ENCODE measurements at regions not wholly inside any gene's neighbourhood (a gene's known extent, or its start where the extent isn't known, plus 50 kb on each side); places are given as distances from the start of the nearest gene placed in this dataset.

DNA sequence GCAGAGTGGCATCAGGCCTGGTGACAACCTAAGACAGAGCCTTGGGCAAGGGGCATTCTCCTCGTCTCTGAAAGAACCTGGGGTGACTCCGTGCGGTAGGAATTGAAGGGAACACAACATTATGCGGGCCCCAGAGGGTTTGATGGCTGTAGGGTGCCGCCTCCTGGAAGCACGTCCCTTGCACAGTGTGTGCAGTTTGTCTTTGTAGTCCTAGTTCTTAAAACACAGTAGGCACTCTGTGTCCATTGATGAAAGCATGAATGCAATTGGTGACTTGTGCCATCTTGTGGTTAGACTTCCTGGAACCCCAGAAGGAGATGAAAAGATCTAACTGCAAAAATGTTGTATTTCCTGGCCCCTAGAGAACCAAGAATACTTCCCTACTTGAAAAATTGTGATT lies 279.8 kb downstream of the UTP18 start:
- TF ChIP-seq, protein P1, sequence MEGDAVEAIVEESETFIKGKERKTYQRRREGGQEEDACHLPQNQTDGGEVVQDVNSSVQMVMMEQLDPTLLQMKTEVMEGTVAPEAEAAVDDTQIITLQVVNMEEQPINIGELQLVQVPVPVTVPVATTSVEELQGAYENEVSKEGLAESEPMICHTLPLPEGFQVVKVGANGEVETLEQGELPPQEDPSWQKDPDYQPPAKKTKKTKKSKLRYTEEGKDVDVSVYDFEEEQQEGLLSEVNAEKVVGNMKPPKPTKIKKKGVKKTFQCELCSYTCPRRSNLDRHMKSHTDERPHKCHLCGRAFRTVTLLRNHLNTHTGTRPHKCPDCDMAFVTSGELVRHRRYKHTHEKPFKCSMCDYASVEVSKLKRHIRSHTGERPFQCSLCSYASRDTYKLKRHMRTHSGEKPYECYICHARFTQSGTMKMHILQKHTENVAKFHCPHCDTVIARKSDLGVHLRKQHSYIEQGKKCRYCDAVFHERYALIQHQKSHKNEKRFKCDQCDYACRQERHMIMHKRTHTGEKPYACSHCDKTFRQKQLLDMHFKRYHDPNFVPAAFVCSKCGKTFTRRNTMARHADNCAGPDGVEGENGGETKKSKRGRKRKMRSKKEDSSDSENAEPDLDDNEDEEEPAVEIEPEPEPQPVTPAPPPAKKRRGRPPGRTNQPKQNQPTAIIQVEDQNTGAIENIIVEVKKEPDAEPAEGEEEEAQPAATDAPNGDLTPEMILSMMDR (IDR thresholded peaks at IDR 0.05; ENCODE audit: low read length), result no peak
- no peak for TF ChIP-seq EZH2 (IDR thresholded peaks at IDR 0.05; ENCODE audit: borderline replicate concordance, low read length)
- Histone ChIP-seq H3K27me3 (ENCODE audit: insufficient read depth, low read length) (no peaks in the 10 kb centered on the region), H3K4me1 (ENCODE audit: insufficient read depth, low read length, severe bottlenecking) (no peaks in the 10 kb centered on the region), H3K79me2 (ENCODE audit: insufficient read depth, low read length) (no peaks in the 10 kb centered on the region), H2AFZ (ENCODE audit: low read length) (no peak overlapping the region), H3K4me2 (ENCODE audit: low read length) (no peak overlapping the region), H3K36me3 (ENCODE audit: insufficient read depth, low read length) (no peaks in the 10 kb centered on the region), H3K27ac (ENCODE audit: low read depth, low read length, poor library complexity, severe bottlenecking) (no peak overlapping the region), H3K9ac (ENCODE audit: low read length) (no peak overlapping the region), H3K4me3 (ENCODE audit: low read depth, low read length, poor library complexity, severe bottlenecking) (no peak overlapping the region), H3K9me3 (ENCODE audit: low read length) (no peaks in the 10 kb centered on the region), H4K20me1 (ENCODE audit: insufficient read depth, low read length) (no peaks in the 10 kb centered on the region), H3F3A (ENCODE audit: insufficient read depth, low read length) (no peaks in the 10 kb centered on the region), H3K9me2 (ENCODE audit: low read depth, low read length) (no peaks in the 10 kb centered on the region)

DNA sequence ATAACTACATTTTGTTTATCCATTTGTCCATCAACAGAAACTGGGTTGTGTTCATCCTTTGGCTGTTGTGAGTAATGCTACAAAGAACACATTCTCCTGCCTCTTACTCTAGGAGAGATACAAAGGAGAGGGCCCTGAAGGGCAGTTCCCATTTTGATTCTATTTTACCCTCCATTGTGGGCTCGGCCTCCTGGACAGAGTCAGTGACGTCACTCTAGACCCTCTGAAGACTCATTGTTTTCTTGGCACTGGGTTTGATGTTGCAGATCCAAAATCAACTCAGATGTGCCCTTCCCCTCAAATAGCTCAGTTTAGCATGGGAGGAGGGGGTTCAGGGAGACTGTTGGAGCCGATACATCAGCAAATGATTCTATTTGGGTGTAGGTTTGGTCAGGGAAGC lies 280.9 kb downstream of the UTP18 start:
- no peak overlapping the region for H3K9ac ChIP-seq (ENCODE audit: low read length)
- H3K9me3 ChIP-seq (ENCODE audit: low read length), result no peaks in the 10 kb centered on the region
- no peaks in the 10 kb centered on the region for H3K9me2 ChIP-seq (ENCODE audit: low read depth, low read length)
- H3K79me2 ChIP-seq (ENCODE audit: insufficient read depth, low read length), result no peaks in the 10 kb centered on the region
- H3K36me3 ChIP-seq (ENCODE audit: insufficient read depth, low read length), result no peaks in the 10 kb centered on the region
- no peaks in the 10 kb centered on the region for H3K4me1 ChIP-seq (ENCODE audit: insufficient read depth, low read length, severe bottlenecking)
- no peak overlapping the region for H3K27ac ChIP-seq (ENCODE audit: low read depth, low read length, poor library complexity, severe bottlenecking)
- H3F3A ChIP-seq (ENCODE audit: insufficient read depth, low read length), result no peaks in the 10 kb centered on the region
- no peak overlapping the region for H3K4me3 ChIP-seq (ENCODE audit: low read depth, low read length, poor library complexity, severe bottlenecking)
- no peaks in the 10 kb centered on the region for H3K27me3 ChIP-seq (ENCODE audit: insufficient read depth, low read length)
- TF ChIP-seq, protein P1 (IDR thresholded peaks at IDR 0.05; ENCODE audit: low read length), result no peak
- no peak for TF ChIP-seq EZH2 (IDR thresholded peaks at IDR 0.05; ENCODE audit: borderline replicate concordance, low read length)
- H4K20me1 ChIP-seq (ENCODE audit: insufficient read depth, low read length), result no peaks in the 10 kb centered on the region
- no peak overlapping the region for H3K4me2 ChIP-seq (ENCODE audit: low read length)
- no peak overlapping the region for H2AFZ ChIP-seq (ENCODE audit: low read length)

DNA sequence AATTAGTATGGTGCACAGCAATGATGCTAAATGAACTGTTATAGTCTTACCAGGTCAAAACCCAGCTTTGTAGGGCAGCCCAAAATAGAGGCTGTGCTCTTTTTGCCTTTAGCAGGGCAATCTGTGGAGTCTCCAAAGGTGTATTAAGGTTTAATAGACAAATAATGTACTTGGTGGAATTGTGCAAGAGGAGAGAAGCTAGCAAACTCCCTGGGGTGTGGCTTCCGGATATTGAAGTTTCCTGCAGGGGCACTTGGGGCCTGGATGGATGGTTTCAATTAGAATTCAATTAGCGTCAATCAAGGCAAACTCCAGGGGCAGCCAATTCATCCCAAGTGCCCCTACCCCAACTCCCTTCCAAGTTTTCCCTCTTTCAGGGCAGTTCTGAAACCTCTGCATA lies 285.8 kb downstream of the UTP18 start:
- Histone ChIP-seq H3K36me3 (ENCODE audit: insufficient read depth, low read length) (no peaks in the 10 kb centered on the region), H3K4me2 (ENCODE audit: low read length) (no peak overlapping the region), H3K27ac (ENCODE audit: low read depth, low read length, poor library complexity, severe bottlenecking) (no peak overlapping the region), H2AFZ (ENCODE audit: low read length) (no peak overlapping the region), H4K20me1 (ENCODE audit: insufficient read depth, low read length) (no peaks in the 10 kb centered on the region), H3K4me1 (ENCODE audit: insufficient read depth, low read length, severe bottlenecking) (no peaks in the 10 kb centered on the region), H3K9me2 (ENCODE audit: low read depth, low read length) (no peaks in the 10 kb centered on the region), H3K9me3 (ENCODE audit: low read length) (no peaks in the 10 kb centered on the region), H3K4me3 (ENCODE audit: low read depth, low read length, poor library complexity, severe bottlenecking) (no peak overlapping the region), H3K79me2 (ENCODE audit: insufficient read depth, low read length) (no peaks in the 10 kb centered on the region), H3K9ac (ENCODE audit: low read length) (no peak overlapping the region), H3F3A (ENCODE audit: insufficient read depth, low read length) (no peaks in the 10 kb centered on the region), H3K27me3 (ENCODE audit: insufficient read depth, low read length) (no peaks in the 10 kb centered on the region)
- TF ChIP-seq, protein P1 (IDR thresholded peaks at IDR 0.05; ENCODE audit: low read length), result no peak
- no peak for TF ChIP-seq EZH2 (IDR thresholded peaks at IDR 0.05; ENCODE audit: borderline replicate concordance, low read length)
